Activated CD8-positive, alpha-beta T cell treated with anti-CD3 and anti-CD28 coated beads, Interleukin-2, amount 10 ng/mL, durations not matched to agents 7 days and 5 days (primary cell): ENCODE measurements at regions not wholly inside any gene's neighbourhood (a gene's known extent, or its start where the extent isn't known, plus 50 kb on each side); places are given as distances from the start of the nearest gene placed in this dataset.

Source experiments
- ATAC-seq: fragments of 150-1000 bp; cut with Tn5 transposase; one replicate; pipeline ENCODE4 v1.10.0; 2021; ENCODE audit warnings: moderate library complexity
- CTCF ChIA-PET: fragments of 350-600 bp; sonication (Branson Sonifier 250); formaldehyde crosslinking; loops from one replicate; lab custom pipeline; 2021; ENCODE audit warnings: antibody characterized with exemption; lab: Charles Lee
- POLR2A ChIA-PET: fragments of 350-600 bp; sonication (Branson Sonifier 250); formaldehyde crosslinking; loops from one replicate; lab custom pipeline; 2021; ENCODE audit warnings: antibody characterized with exemption; lab: Charles Lee
- DNase-seq: peaks from one replicate; pipeline ENCODE4 v3.0.0-alpha.2; 2020
- H3K27ac Mint-ChIP-seq: one replicate; pipeline ENCODE4 v1.8.0; 2021; ENCODE audit warnings: mild to moderate bottlenecking, mixed read lengths
- H3K27me3 Mint-ChIP-seq: one replicate; pipeline ENCODE4 v1.8.0; 2021; ENCODE audit warnings: low read depth, mixed read lengths
- H3K36me3 Mint-ChIP-seq: one replicate; pipeline ENCODE4 v1.8.0; 2021; ENCODE audit warnings: low read depth, mixed read lengths
- H3K4me1 Mint-ChIP-seq: one replicate; pipeline ENCODE4 v1.8.0; 2021; ENCODE audit warnings: low read depth, mixed read lengths
- H3K4me3 Mint-ChIP-seq: one replicate; pipeline ENCODE4 v1.8.0; 2021; ENCODE audit warnings: mild to moderate bottlenecking, mixed read lengths
- H3K9me3 Mint-ChIP-seq: one replicate; pipeline ENCODE4 v1.8.0; 2022; ENCODE audit warnings: mixed read lengths; ENCODE audit not compliant: insufficient read depth

DNA sequence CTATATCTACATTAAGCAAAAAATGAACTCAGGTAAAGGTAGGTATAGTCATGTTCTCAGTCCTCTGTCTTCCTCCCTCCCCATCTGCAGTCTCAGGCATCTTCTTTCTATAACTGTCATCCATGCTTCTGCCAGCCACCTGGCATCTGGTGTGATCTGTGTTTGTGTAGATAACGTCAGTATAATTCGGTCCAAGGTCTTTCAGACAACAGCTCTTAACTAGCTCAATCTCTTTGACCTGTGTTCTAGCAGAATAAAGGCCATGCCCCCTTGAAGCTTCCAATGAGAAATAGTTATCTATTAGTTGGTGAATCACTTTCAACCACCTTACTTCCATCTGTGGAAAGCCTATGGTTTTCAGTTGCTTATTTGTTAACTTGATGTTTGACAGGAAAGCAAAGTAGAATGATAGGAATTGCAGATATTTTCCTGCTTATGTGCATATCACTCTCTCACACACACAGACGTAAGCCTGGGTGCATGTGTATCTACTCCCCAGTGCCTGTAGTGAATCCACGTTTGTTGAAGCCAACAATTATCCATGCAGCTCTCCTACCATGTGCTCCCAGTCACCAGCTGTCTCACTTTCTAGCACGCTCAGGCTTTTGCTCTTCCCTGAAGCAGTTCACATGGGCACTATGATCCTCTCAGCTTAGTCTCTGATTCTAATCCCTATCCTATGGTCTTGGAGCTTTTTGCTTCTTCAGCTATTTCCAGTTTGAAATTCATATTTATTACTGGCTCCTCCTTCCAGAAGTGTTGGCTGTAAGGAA is 433.7 kb upstream of the MANEA start:
- Mint-ChIP-seq H3K4me3 (no peak overlapping the region), H3K27me3 (no peaks in the 10 kb centered on the region), H3K27ac (no peak overlapping the region), H3K4me1 (no peaks in the 10 kb centered on the region), H3K36me3 (no peaks in the 10 kb centered on the region), H3K9me3 (no peaks in the 10 kb centered on the region)
- ChIA-PET CTCF (no interaction called here), POLR2A (no interaction called here)
- DNase-seq (no peak), ATAC-seq (no peak)

DNA sequence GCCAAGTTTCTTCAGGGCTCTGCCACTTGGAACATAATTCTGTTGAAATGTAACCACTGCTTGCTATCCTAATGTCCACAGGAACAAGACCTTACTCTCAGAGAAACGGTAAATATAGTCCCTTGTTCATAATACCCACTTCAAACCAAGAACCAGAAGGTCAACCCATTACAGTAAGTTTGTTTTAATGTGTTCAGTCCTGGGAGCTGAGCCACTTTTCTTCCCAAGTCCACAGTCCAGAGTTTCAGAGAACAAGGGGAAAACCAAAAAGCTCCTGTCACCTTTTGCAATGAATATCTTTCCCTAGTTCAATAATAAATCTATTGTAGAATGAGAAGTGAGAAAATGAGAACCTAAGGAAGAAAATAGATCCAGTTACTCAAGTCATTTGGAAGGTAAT is 431.9 kb upstream of the MANEA start:
- ChIA-PET CTCF (no interaction called here), POLR2A (no interaction called here)
- Mint-ChIP-seq H3K4me3 (no peak overlapping the region), H3K27ac (no peak overlapping the region), H3K27me3 (no peaks in the 10 kb centered on the region), H3K4me1 (no peaks in the 10 kb centered on the region), H3K36me3 (no peaks in the 10 kb centered on the region), H3K9me3 (no peaks in the 10 kb centered on the region)
- no peak for ATAC-seq
- DNase-seq = no peak

DNA sequence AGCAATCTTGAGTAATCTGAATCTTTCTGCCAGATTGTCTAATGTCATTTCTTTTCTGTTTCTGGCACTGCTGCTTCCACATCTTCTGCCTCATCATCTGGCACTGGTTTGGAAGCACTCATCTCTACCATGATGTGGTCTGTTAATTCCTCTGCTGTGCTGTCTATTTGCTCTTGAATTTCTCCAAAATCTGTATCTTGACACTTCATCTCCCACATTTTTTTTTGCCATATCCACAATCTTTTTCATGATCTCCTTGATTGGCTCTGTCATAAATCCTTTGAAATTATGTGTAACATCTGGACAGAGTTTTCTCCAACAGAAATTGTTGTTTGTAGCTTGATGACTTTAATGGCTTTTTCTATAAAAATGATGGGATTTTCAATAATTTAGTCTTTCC is 417.8 kb upstream of the MANEA start:
- Mint-ChIP-seq H3K27me3 (no peaks in the 10 kb centered on the region), H3K27ac (no peak overlapping the region), H3K4me3 (no peak overlapping the region), H3K9me3 (no peaks in the 10 kb centered on the region), H3K36me3 (no peaks in the 10 kb centered on the region), H3K4me1 (no peaks in the 10 kb centered on the region)
- ChIA-PET CTCF (no interaction called here), POLR2A (no interaction called here)
- DNase-seq (no peak), ATAC-seq (no peak)

DNA sequence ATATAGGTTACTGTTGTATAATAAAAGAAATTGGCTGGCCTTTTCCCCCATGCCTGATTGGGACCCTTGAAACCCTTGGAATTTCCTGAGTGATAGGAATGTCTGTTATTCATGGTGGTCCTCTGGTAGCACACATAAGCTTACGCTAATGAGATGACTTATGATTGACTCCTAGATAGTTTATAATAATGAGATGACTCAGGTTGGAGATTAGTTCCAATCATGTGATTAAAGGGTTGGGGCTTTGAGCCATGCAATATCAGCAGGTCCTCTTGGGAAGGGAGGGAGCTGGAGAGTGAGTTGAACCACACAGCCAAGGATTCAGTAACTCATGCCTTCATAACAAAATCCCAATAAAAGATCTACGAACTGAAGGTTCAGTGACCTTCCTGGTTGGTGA is 407.6 kb upstream of the MANEA start:
- Mint-ChIP-seq H3K27ac (no peak overlapping the region), H3K4me3 (no peak overlapping the region), H3K4me1 (no peaks in the 10 kb centered on the region), H3K36me3 (no peaks in the 10 kb centered on the region), H3K27me3 (no peaks in the 10 kb centered on the region), H3K9me3 (no peaks in the 10 kb centered on the region)
- ATAC-seq (no peak), DNase-seq (no peak)
- ChIA-PET POLR2A (no interaction called here), CTCF (no interaction called here)

DNA sequence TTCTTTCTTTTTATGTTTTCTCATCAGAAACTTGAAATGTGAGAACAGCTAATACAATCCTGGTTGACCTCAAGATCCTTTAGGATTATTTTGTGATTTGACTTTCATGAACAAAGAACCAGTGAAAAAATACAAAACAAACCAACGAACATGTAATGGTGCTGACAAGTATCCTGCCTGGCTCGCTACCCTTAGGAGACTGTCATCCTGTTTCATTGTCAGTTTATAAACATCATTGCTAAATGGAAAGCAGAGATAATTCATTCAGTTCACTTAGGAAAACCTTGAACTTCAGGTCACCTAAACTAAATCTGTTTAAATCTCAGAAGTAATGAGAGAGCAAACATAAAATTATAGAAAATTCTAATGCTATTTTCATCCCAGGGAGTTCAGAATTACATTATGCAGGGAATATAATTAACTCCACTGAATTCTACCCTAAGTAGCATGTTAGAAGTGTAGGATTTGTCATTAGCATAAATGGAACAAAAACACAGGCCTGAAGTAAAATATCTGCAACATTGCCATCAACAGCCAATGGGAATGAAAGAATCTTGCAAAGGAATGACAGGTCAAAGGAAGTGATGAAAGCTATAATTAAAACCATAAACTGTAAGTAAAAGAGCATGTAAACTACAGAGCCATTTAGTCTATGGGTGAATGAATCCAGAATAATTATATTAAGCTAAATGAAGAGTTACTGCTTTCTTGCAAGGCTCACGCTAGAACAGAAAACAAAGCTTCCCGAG is 401.2 kb upstream of the MANEA start:
- ATAC-seq = no peak
- Mint-ChIP-seq H3K4me1 (no peaks in the 10 kb centered on the region), H3K4me3 (no peak overlapping the region), H3K27me3 (no peaks in the 10 kb centered on the region), H3K27ac (no peak overlapping the region), H3K9me3 (no peaks in the 10 kb centered on the region), H3K36me3 (no peaks in the 10 kb centered on the region)
- CTCF ChIA-PET = no interaction called here
- POLR2A ChIA-PET = no interaction called here
- DNase-seq = no peak

DNA sequence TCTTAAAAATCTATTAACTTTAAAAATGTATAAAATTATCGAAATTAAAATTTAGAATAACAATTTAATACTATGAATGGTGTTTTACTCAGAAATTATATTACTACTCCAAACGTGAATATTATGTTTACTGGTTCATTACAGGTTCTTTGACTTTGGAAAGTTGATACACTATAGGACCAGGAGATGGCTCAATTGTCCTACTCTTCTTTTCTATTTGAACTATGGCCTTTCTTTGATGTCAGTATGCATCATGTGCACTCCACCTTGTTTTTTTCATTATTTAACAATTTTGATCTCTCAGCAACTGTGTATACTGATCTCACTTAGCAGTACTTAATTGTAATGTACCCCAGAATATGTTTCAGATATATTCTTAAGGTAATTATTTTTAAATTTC is 391.5 kb upstream of the MANEA start:
- Mint-ChIP-seq H3K36me3 (no peaks in the 10 kb centered on the region), H3K27ac (no peak overlapping the region), H3K4me1 (no peaks in the 10 kb centered on the region), H3K9me3 (no peaks in the 10 kb centered on the region), H3K4me3 (no peak overlapping the region), H3K27me3 (no peaks in the 10 kb centered on the region)
- DNase-seq = no peak
- POLR2A ChIA-PET = no interaction called here
- CTCF ChIA-PET = no interaction called here
- no peak for ATAC-seq

DNA sequence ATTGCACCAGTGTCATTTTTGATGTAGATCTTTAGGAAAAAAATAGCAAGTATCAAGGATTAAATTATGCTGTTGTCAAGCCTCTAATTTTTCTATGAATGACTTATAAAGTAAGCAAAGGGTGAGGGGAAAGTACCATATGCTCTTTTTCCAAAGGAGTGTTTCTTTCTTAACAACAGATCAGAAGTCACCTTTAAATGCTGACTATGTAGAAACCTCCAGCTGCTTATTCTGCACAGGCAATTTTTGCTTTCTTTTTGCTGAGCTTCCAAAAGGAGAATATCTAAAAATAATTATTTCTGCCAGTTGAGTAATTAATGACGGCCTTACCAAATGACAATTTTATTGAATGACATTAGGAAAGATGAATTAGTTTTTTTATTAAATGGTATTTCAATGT is 390.6 kb upstream of the MANEA start:
- DNase-seq = no peak
- H3K27ac Mint-ChIP-seq = no peak overlapping the region

DNA sequence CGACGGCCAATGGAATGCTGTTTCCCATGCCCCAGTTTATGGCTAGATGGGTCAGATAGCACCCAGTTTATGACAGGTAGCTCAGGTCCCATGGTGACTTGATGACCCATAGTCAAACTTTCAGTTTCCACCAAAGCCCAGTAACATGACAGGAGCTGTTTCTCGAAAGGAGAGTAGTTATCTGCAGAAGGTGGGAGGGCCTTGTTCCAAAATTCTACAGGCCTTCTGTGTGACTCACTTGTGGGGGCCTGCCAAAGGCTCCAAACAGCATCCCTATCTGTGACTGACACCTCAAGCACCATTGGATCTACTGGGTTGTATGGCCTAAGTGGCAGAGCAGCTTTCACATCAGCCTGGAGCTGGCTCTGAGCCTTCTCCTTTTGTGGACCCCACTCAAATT is 379.7 kb upstream of the MANEA start:
- Mint-ChIP-seq H3K27ac (no peak overlapping the region), H3K36me3 (no peaks in the 10 kb centered on the region), H3K27me3 (no peaks in the 10 kb centered on the region), H3K4me1 (no peaks in the 10 kb centered on the region), H3K4me3 (no peak overlapping the region), H3K9me3 (peaks cover 3% of the 10 kb centered on the region)
- POLR2A ChIA-PET = no interaction called here
- CTCF ChIA-PET = no interaction called here
- no peak for DNase-seq
- no peak for ATAC-seq

More for the DNA sequence above, 390.6 kb upstream of the MANEA start:
- H3K27me3 Mint-ChIP-seq = no peaks in the 10 kb centered on the region
- ATAC-seq = no peak
- ChIA-PET CTCF (no interaction called here), POLR2A (no interaction called here)
- no peak overlapping the region for H3K4me3 Mint-ChIP-seq
- H3K9me3 Mint-ChIP-seq = no peaks in the 10 kb centered on the region
- no peaks in the 10 kb centered on the region for H3K4me1 Mint-ChIP-seq
- no peaks in the 10 kb centered on the region for H3K36me3 Mint-ChIP-seq

DNA sequence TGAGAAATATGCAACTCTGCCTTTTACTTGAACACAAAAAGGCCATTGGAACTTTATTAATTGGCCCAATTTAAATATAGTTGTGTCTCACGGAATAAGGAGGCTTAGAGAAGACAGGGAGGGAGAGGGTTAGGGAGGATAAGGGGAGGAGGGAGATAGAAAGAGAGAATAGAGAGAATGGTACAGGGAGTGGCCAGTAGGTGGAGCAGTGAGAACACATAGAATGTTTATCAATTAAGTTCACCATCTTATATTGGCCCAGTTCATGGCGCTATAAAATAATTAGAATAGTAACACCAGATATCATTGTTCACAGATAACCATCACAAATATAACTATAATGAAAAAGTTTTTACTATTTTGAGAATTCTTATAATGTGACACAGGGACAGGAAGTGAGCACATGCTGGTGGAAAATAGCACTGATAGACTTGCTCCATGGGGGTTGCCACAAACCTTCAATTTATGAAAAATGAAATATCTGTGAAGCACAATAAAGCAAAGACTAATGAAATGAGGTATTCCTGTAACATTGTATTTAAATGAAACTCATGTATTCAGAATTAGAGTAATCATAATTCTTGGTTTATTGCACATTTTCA is 374.1 kb upstream of the MANEA start:
- H3K27ac Mint-ChIP-seq = no peak overlapping the region
- H3K4me3 Mint-ChIP-seq = no peak overlapping the region
- no peaks in the 10 kb centered on the region for H3K9me3 Mint-ChIP-seq
- POLR2A ChIA-PET = no interaction called here
- H3K27me3 Mint-ChIP-seq = no peaks in the 10 kb centered on the region
- ATAC-seq (no peak), DNase-seq (peak; percentile 33)
- CTCF ChIA-PET = interaction anchor here (0.7 to 1.0 kb wide), 2 partner anchors 45 to 1557 kb away, joined by 3 to 4 read pairs; no protein-coding TSS in a partner anchor
- H3K36me3 Mint-ChIP-seq = no peaks in the 10 kb centered on the region
- no peaks in the 10 kb centered on the region for H3K4me1 Mint-ChIP-seq

DNA sequence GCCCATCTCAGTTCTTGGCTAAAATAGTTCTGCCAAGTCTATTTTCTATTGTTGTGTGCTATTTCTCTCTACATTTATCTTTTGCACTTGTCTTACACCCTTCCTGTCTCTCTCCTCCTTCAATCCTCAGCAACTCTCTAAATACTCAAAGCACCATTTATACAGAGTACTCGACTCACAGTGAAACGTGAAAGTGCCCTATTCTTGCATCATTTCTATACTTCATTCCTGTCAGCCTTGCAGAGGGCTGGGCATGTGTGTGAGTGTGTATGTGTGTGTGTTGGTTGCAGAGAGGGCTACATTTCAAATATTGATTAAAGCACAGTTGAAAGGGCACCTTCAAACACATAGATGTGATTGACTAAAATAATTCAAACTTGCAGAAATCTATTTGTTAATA is 373.2 kb upstream of the MANEA start:
- H3K27me3 Mint-ChIP-seq = no peaks in the 10 kb centered on the region
- no peak overlapping the region for H3K27ac Mint-ChIP-seq
- ATAC-seq = no peak
- POLR2A ChIA-PET = no interaction called here
- DNase-seq = no peak
- no peaks in the 10 kb centered on the region for H3K4me1 Mint-ChIP-seq
- CTCF ChIA-PET = no interaction called here
- no peak overlapping the region for H3K4me3 Mint-ChIP-seq
- no peaks in the 10 kb centered on the region for H3K36me3 Mint-ChIP-seq
- no peaks in the 10 kb centered on the region for H3K9me3 Mint-ChIP-seq

DNA sequence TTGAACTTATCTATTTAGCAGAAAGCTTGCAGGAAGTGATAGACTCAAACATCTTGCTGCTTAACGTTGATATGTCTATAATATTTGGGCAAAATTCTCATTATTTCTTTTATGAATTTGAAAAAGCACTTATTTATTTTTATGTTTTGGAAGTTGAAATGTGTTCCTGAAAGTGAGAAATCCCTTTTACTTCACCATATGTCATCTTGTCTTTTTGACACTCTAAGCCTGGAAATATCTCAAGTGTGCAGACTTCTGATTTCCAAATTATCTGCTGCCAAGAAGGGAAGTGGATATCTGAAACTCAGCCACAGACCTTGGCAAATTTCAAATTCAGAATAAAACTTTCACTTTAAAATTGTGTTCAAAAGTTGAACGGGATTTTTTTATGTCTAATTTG is 368.7 kb upstream of the MANEA start:
- ChIA-PET POLR2A (no interaction called here), CTCF (no interaction called here)
- Mint-ChIP-seq H3K36me3 (no peaks in the 10 kb centered on the region), H3K4me3 (no peak overlapping the region), H3K4me1 (no peaks in the 10 kb centered on the region), H3K9me3 (no peaks in the 10 kb centered on the region), H3K27me3 (no peaks in the 10 kb centered on the region), H3K27ac (no peak overlapping the region)
- ATAC-seq = no peak
- DNase-seq = no peak

DNA sequence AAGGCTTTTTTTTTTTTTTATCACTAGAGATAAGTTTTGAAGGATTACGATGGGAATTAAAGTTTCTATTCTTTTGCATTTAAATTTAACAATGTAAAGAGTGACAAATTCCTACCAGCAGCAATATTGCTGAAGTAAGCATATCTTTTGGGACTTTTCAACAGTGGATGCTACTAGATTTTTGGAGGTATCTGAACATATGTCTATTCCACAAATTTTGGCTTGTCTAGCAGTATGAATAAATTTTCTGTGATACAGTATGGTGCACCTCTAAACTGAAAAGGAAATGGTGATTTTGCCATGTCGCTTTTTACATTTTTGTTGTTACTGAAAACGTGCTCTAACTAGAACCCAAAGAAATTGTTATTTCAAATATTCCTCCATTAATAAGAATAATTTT is 368.3 kb upstream of the MANEA start:
- Mint-ChIP-seq H3K9me3 (no peaks in the 10 kb centered on the region), H3K4me1 (no peaks in the 10 kb centered on the region), H3K36me3 (no peaks in the 10 kb centered on the region), H3K27me3 (no peaks in the 10 kb centered on the region), H3K4me3 (no peak overlapping the region), H3K27ac (no peak overlapping the region)
- DNase-seq (no peak), ATAC-seq (no peak)
- CTCF ChIA-PET = no interaction called here
- POLR2A ChIA-PET = no interaction called here
